Ishikawa (cell line): ENCODE measurements at regions not wholly inside any gene's neighbourhood (a gene's known extent, or its start where the extent isn't known, plus 50 kb on each side); places are given as distances from the start of the nearest gene placed in this dataset.

Experiments
- CEBPB ChIP-seq: IDR thresholded peaks from 2 replicates; pipeline ENCODE4 v1.6.1; 2012
- CREB1 ChIP-seq: IDR thresholded peaks from 2 replicates; pipeline ENCODE4 v1.6.1; 2012; ENCODE audit warnings: low read depth
- EGR1 ChIP-seq: IDR thresholded peaks from 2 replicates; pipeline ENCODE4 v1.6.1; 2012
- FOXM1 ChIP-seq: IDR thresholded peaks from 2 replicates; pipeline ENCODE4 v1.6.1; 2012; ENCODE audit warnings: low read depth, borderline replicate concordance
- TAF1 ChIP-seq: IDR thresholded peaks from 2 replicates; pipeline ENCODE4 v1.6.1; 2012; ENCODE audit warnings: low read depth, mild to moderate bottlenecking
- TCF12 ChIP-seq: IDR thresholded peaks from 2 replicates; pipeline ENCODE4 v1.6.1; 2012; ENCODE audit warnings: low read depth
- TEAD4 ChIP-seq: IDR thresholded peaks from 2 replicates; pipeline ENCODE4 v1.6.1; 2012
- YY1 ChIP-seq: IDR thresholded peaks from 2 replicates; pipeline ENCODE4 v1.6.1; 2012; ENCODE audit warnings: low read depth
- ZBTB7A ChIP-seq: IDR thresholded peaks from 2 replicates; pipeline ENCODE4 v1.6.1; 2012; ENCODE audit warnings: low read depth
- TF ChIP-seq, protein P1 (sequence below): IDR thresholded peaks from 2 replicates; pipeline ENCODE4 v1.6.1; 2012

DNA sequence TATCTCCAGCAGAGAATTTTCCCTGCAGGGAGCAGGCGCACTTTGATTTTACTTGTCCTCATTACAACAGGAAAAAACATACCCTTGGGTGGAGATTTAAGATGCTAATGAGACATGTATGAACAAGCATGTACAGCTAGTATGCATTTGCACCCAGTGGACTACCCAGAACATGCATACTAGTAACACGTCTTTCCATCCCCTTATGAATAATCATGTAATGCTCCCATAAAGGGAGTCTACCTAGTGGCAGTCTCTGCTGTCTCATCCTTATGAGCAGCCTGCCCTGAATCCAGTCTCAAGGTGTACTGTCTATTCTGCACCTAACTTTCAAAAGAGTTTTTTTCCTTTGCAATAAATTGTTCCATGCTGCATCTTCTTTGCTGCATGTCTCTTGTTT is 1222.0 kb downstream of the ROBO1 start:
- no peak for TF ChIP-seq TAF1
- no peak for TF ChIP-seq TCF12
- TF ChIP-seq, protein P1, sequence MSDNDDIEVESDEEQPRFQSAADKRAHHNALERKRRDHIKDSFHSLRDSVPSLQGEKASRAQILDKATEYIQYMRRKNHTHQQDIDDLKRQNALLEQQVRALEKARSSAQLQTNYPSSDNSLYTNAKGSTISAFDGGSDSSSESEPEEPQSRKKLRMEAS = no peak
- TF ChIP-seq EGR1 = no peak
- no peak for TF ChIP-seq FOXM1
- TF ChIP-seq CREB1 = no peak
- TF ChIP-seq ZBTB7A = no peak
- TF ChIP-seq TEAD4 = no peak
- TF ChIP-seq CEBPB = no peak
- no peak for TF ChIP-seq YY1
